ENCODE measurements at regions not wholly inside any gene's neighbourhood (a gene's known extent, or its start where the extent isn't known, plus 50 kb on each side); places are given as distances from the start of the nearest gene placed in this dataset.

- TF ChIP-seq, protein P1, sequence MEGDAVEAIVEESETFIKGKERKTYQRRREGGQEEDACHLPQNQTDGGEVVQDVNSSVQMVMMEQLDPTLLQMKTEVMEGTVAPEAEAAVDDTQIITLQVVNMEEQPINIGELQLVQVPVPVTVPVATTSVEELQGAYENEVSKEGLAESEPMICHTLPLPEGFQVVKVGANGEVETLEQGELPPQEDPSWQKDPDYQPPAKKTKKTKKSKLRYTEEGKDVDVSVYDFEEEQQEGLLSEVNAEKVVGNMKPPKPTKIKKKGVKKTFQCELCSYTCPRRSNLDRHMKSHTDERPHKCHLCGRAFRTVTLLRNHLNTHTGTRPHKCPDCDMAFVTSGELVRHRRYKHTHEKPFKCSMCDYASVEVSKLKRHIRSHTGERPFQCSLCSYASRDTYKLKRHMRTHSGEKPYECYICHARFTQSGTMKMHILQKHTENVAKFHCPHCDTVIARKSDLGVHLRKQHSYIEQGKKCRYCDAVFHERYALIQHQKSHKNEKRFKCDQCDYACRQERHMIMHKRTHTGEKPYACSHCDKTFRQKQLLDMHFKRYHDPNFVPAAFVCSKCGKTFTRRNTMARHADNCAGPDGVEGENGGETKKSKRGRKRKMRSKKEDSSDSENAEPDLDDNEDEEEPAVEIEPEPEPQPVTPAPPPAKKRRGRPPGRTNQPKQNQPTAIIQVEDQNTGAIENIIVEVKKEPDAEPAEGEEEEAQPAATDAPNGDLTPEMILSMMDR (IDR thresholded peaks at IDR 0.05; ENCODE audit: low read depth, low read length, missing control alignments): no peak
- DNase-seq (ENCODE audit: low read depth): no peak
- no peak overlapping the region for H3K4me3 ChIP-seq (ENCODE audit: low read depth, low read length)
Measured at GRCh38 chr13:33958964-33959363, 141.0 kb downstream of the RFC3 start.

DNA sequence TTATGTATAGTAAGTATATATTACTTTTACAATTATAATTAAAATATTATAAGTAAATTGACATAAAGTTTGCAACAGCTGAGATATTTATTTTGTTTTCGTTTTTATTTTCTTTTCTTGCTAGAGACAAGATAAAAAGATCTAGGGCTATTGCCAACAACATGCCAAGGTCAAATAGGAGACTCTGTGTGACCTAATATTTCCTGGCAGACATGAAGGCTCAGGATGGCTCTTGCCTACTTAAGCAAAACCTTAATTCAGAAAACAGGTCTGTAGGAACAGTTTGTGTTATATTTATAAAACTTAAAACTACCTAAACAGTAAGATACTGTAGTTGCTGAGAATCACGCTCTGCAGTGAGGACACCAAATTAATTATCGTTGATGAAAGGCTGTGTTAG lies 145.2 kb downstream of the RFC3 start:
- no peak overlapping the region for H3K4me3 ChIP-seq (ENCODE audit: low read depth, low read length)
- DNase-seq (ENCODE audit: low read depth): no peak
- TF ChIP-seq, protein P1 (IDR thresholded peaks at IDR 0.05; ENCODE audit: low read depth, low read length, missing control alignments): no peak

GRCh38 chr13:33963895-33964294 lies 145.9 kb downstream of the RFC3 start:
- TF ChIP-seq, protein P1 (IDR thresholded peaks at IDR 0.05; ENCODE audit: low read depth, low read length, missing control alignments): no peak
- no peak overlapping the region for H3K4me3 ChIP-seq (ENCODE audit: low read depth, low read length)
- DNase-seq (ENCODE audit: low read depth): no peak

GRCh38 chr13:33968520-33969507 lies 150.9 kb downstream of the RFC3 start:
- no peak for DNase-seq (ENCODE audit: low read depth)
- H3K4me3 ChIP-seq (ENCODE audit: low read depth, low read length): no peak overlapping the region
- TF ChIP-seq, protein P1 (IDR thresholded peaks at IDR 0.05; ENCODE audit: low read depth, low read length, missing control alignments): no peak

- no peak overlapping the region for H3K4me3 ChIP-seq (ENCODE audit: low read depth, low read length)
- TF ChIP-seq, protein P1 (IDR thresholded peaks at IDR 0.05; ENCODE audit: low read depth, low read length, missing control alignments): no peak
- DNase-seq (ENCODE audit: low read depth): no peak
Measured at GRCh38 chr13:33970746-33971561, 153.0 kb downstream of the RFC3 start.

GRCh38 chr13:33971562-33971819 lies 153.5 kb downstream of the RFC3 start:
- TF ChIP-seq, protein P1 (IDR thresholded peaks at IDR 0.05; ENCODE audit: low read depth, low read length, missing control alignments): no peak
- DNase-seq (ENCODE audit: low read depth): no peak

More at GRCh38 chr13:33971562-33971819, 153.5 kb downstream of the RFC3 start:
- H3K4me3 ChIP-seq (ENCODE audit: low read depth, low read length): no peak overlapping the region

Measured in GM12864 (cell line).